Activated T-cell treated with anti-CD3 and anti-CD28 coated beads, Interleukin-2, amount 50 U/mL, for 24 hours (primary cell): ENCODE measurements at regions not wholly inside any gene's neighbourhood (a gene's known extent, or its start where the extent isn't known, plus 50 kb on each side); places are given as distances from the start of the nearest gene placed in this dataset.

Experiments
- DNase-seq: peaks from one replicate; pipeline ENCODE4 v3.0.0-alpha.2; 2020
- H3K27ac Mint-ChIP-seq: 2 replicates; pipeline ENCODE4 v1.8.0; 2020; ENCODE audit warnings: mild to moderate bottlenecking, mixed read lengths
- H3K27me3 Mint-ChIP-seq: 2 replicates; pipeline ENCODE4 v1.8.0; 2020; ENCODE audit warnings: mixed read lengths
- H3K36me3 Mint-ChIP-seq: 2 replicates; pipeline ENCODE4 v1.8.0; 2020; ENCODE audit warnings: low read depth, mixed read lengths
- H3K4me1 Mint-ChIP-seq: 2 replicates; pipeline ENCODE4 v1.8.0; 2020; ENCODE audit warnings: low read depth, mixed read lengths
- H3K4me3 Mint-ChIP-seq: 2 replicates; pipeline ENCODE4 v1.8.0; 2020; ENCODE audit warnings: mild to moderate bottlenecking, moderate library complexity, mixed read lengths
- H3K9me3 Mint-ChIP-seq: 2 replicates; pipeline ENCODE4 v1.8.0; 2020; ENCODE audit warnings: mixed read lengths

DNA sequence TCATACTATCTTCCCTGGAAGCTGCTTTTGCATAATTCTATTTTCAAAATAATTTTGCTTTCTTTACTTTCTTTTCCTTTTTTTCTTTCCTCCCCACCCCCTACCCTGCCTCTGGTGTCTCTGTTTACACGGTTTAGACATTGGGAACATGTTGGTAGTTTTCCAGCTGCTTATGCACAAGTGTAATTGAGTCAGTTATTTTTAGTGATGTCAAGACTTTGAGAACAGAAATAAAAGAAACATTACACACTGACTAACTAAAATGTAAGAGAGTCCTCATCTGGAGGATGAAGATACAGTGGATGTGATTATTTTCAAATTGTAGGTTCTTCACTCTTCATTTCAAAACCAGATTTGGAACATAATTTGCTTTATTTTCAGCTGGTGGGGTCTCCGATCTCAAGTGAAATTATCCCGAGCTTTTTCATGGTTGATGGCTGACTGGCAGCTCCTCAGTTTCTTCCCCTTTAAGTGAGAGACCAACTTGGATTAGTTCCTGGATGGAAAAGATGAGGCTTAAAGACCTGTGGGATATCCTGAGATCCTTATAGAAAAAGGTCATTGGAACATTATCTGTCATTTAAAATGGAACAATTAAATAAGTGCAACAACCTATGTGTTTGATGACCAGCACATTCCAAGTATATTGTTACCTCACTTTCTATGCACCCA is 154.4 kb upstream of the ZNF462 start:
- Mint-ChIP-seq H3K9me3 (peaks cover 5% of the 10 kb centered on the region), H3K27me3 (no peaks in the 10 kb centered on the region), H3K4me1 (no peaks in the 10 kb centered on the region), H3K27ac (no peak overlapping the region), H3K4me3 (no peak overlapping the region), H3K36me3 (no peaks in the 10 kb centered on the region)
- no peak for DNase-seq

DNA sequence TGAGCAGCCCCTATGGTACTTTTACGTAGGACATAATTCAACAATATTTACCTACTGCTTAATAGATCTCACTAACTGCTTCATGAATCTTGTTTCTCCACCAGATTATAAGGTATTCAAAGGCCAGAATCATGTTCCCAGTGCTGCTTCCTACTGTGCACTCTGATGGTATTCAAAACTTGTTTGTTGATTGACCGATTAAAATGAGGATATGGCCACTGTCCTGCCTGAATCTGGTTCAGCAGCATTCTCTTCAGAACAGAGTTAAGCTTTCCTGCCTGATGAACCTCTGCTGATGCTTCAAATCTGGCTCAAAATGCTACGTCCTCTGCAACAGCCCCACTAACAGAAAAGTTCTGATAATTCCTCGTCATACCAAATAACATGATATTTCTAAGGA is 150.7 kb upstream of the ZNF462 start:
- Mint-ChIP-seq H3K27me3 (no peaks in the 10 kb centered on the region), H3K4me3 (no peak overlapping the region), H3K4me1 (no peaks in the 10 kb centered on the region), H3K36me3 (no peaks in the 10 kb centered on the region), H3K9me3 (no peaks in the 10 kb centered on the region), H3K27ac (no peak overlapping the region)
- no peak for DNase-seq

DNA sequence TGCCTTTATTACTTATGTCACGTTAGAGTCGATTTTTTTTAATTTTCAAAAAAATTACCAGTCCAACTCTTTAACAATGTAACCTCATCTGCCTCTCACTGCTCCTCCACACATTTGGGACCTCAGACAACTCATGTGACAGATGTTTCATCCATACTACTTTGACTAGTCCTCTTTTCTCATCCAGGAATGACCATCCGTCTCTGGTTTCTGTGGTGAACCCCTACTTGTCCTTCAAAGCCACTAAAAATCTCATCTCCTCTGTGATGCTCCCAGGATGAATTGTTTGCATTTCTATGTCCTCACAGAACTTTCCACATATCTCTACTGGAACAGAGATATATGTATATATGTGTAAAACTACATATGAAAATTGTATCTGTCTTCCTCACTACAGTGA is 149.8 kb upstream of the ZNF462 start:
- Mint-ChIP-seq H3K27me3 (no peaks in the 10 kb centered on the region), H3K9me3 (no peaks in the 10 kb centered on the region), H3K36me3 (no peaks in the 10 kb centered on the region), H3K27ac (no peak overlapping the region), H3K4me3 (no peak overlapping the region), H3K4me1 (no peaks in the 10 kb centered on the region)
- DNase-seq, result no peak

DNA sequence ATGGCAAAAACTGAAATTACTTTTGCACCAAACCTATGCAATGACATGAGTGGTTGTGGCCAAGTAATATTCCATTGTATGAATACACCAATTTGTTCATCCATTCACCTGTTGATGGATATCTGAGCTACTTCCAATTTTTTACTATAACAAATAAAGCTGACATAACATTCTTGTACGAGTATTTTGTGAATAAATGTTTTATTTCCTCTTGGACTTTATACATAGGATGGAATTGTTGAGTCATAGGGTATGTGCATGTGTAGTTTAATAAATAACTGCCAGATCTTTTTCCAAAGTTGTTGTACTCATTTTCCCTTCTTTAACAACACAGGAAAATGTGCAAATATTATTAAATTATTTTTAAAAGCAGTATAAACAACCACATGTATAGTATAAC is 146.1 kb upstream of the ZNF462 start:
- H3K4me1 Mint-ChIP-seq, result no peaks in the 10 kb centered on the region
- no peak overlapping the region for H3K27ac Mint-ChIP-seq
- DNase-seq, result no peak
- no peaks in the 10 kb centered on the region for H3K27me3 Mint-ChIP-seq
- no peaks in the 10 kb centered on the region for H3K9me3 Mint-ChIP-seq
- H3K36me3 Mint-ChIP-seq, result no peaks in the 10 kb centered on the region
- H3K4me3 Mint-ChIP-seq, result no peak overlapping the region

DNA sequence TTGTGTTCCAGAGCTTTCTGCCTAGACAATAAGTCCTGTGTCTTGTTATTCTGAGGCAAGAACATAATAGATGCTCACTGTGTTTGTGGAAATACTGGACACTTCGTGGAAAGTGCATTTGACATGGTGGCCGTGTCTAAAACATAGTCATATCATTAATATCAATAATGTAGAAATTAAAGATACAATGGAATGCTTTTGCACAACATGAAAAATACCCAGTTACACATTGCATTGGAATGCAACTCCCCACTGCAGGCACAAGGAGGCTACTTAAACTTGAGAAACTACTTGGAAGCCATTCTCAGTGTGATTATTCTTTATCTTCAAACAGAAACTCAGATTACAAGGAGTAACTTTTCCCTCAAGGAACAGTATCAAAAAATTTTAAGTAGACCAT is 145.3 kb upstream of the ZNF462 start:
- no peaks in the 10 kb centered on the region for H3K36me3 Mint-ChIP-seq
- DNase-seq, result no peak
- H3K4me1 Mint-ChIP-seq, result no peaks in the 10 kb centered on the region
- no peak overlapping the region for H3K4me3 Mint-ChIP-seq
- H3K27me3 Mint-ChIP-seq, result no peaks in the 10 kb centered on the region
- no peaks in the 10 kb centered on the region for H3K9me3 Mint-ChIP-seq
- H3K27ac Mint-ChIP-seq, result no peak overlapping the region

DNA sequence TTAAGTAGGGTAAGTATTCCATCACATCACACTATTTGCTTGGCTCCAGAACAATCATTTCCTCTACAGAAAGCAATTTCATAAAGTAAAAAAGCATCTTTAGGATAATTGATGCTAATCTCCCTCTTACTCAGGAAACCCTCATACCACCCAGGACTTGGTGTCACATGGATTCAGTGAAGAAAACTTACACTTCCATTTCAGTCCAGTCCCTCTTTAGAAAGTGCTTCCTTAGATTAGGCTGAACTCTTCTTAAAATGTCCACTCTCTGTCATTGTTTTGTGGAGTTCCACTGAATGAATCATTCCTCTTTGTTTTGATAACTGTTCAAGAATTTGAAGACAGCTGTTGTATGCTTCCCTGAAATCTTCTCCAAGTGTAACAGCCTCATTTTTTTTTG is 144.0 kb upstream of the ZNF462 start:
- Mint-ChIP-seq H3K9me3 (no peaks in the 10 kb centered on the region), H3K36me3 (no peaks in the 10 kb centered on the region), H3K27ac (no peak overlapping the region), H3K4me1 (no peaks in the 10 kb centered on the region), H3K27me3 (no peaks in the 10 kb centered on the region), H3K4me3 (no peak overlapping the region)
- DNase-seq, result no peak

DNA sequence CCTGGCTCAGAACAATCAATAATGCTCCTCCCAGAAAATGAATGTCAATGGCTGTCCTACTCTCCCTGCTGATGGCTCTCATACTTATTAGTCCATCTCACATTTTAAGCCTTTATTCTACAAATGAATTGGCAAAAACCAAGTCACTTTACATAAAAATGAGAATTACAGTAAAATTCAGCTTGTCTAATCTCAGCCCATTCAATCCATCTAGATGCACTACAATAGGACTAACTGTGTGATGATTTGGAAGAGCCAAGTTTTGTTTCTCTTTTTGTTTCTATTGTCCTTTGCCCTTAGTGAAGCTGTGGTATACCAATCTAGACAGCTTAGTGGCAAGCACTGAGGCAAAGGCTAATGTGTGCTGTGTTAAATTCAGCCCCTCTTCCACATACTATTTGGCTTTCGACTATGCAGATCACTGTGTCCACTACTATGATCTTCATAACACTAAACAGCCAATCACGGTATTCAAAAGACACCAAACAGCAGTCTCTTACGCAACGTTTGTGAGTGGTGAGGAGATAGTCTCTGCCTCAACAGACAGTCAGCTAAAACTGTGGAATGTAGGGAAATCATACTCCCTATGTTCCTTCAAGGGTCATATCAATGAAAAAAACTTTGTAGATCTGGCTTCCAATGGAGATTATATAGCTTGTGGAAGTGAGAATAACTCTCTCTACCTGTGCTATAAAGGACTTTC is 140.8 kb upstream of the ZNF462 start:
- Mint-ChIP-seq H3K36me3 (no peaks in the 10 kb centered on the region), H3K27me3 (no peaks in the 10 kb centered on the region), H3K9me3 (no peaks in the 10 kb centered on the region), H3K27ac (no peak overlapping the region), H3K4me1 (no peaks in the 10 kb centered on the region), H3K4me3 (no peak overlapping the region)
- no peak for DNase-seq

DNA sequence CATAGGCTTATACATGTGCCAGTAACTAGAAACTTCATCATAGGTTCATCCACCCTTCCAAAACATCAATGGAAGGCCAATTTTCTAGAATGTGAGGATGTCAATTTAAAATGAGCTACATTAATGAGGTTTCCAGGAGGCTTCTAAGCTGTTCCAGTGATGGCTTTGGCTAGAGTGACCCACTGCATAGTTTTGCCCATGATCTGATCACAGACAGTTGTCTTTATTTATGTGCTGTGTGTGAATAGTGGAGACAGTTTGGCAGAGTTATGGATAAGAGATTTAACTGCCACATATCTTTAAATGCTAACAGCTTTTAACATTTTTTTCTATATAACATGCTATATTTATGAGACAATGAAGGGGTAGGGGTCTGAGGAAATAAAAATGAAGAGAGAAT is 139.0 kb upstream of the ZNF462 start:
- no peak overlapping the region for H3K27ac Mint-ChIP-seq
- no peaks in the 10 kb centered on the region for H3K9me3 Mint-ChIP-seq
- no peak overlapping the region for H3K4me3 Mint-ChIP-seq
- H3K27me3 Mint-ChIP-seq, result no peaks in the 10 kb centered on the region
- H3K36me3 Mint-ChIP-seq, result no peaks in the 10 kb centered on the region
- DNase-seq, result no peak
- H3K4me1 Mint-ChIP-seq, result no peaks in the 10 kb centered on the region

DNA sequence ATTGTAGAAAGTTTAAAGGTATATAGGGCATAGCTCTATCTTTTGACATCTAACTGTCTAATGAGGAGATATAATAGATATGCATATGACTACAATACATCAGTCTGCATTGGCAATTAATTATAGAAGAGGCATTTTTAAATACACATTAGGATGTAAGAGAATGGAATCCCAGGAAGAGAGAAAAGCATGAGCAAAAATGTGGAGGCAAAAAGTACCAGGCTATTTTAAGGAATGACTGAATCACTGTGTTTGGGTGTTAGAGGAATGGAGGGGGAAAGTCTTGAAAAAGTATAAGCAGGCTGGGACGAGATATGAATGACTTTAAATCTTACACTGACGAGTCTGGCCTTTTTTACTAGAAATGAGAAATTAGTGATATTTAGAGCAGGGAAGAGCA is 138.4 kb upstream of the ZNF462 start:
- H3K36me3 Mint-ChIP-seq, result no peaks in the 10 kb centered on the region
- no peak overlapping the region for H3K4me3 Mint-ChIP-seq
- H3K9me3 Mint-ChIP-seq, result no peaks in the 10 kb centered on the region
- H3K27me3 Mint-ChIP-seq, result no peaks in the 10 kb centered on the region
- DNase-seq, result no peak
- no peak overlapping the region for H3K27ac Mint-ChIP-seq
- no peaks in the 10 kb centered on the region for H3K4me1 Mint-ChIP-seq

DNA sequence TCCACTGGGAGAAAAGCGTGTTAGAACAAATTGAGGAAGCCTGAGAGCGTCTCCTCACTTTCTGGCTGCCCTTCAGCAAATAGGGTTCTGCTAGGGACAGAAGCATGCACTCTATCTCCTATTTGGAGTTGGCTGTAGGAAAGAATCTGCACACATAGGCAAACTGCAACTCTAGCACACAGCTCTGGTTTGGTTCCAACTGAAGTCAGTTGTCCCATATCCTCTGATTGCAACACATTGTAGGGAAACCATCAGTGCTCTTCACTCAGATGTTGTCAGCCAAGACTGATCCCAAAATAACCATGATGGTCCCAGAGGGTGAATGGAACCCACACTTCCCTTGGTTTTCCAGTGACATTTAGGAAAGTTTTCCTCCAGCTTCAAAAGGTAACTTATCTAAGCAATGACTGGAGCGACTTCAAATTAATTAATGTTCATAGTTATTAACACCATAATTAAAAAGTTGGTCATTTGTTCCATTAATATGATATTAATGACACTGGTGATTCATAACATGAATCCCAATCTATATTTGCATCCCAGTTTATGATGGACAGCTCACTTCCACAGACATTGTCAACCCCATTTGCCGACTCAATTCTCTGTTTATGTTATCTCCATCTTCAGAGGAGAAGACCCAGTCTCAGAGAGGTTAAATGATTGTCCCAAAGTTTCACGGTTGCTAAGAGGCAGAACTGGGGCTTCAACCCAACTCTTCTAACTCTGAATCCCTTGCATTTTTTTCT is 136.7 kb upstream of the ZNF462 start:
- Mint-ChIP-seq H3K27me3 (no peaks in the 10 kb centered on the region), H3K9me3 (no peaks in the 10 kb centered on the region), H3K4me3 (no peak overlapping the region), H3K4me1 (no peaks in the 10 kb centered on the region), H3K27ac (no peak overlapping the region), H3K36me3 (no peaks in the 10 kb centered on the region)
- DNase-seq, result no peak

DNA sequence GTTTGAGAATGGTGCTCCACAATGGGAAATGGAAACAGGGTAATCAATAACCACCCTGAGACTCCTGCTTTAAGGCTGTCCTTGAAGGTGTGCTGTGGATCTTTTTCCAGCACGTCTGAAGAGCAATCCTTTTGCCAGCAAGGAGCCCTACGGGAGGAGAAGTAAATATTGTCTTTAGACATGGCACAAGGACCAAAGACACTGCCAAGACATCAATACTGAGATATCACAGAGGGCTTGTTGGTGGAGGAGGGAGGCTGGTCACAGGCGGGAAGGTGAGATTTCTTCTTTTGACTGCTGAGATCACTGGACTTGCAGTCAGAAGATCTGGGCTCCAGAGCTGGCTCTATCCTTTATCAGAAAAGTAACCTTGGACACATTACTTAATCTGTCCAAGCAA is 135.0 kb upstream of the ZNF462 start:
- H3K36me3 Mint-ChIP-seq, result no peaks in the 10 kb centered on the region
- no peak overlapping the region for H3K4me3 Mint-ChIP-seq
- no peak overlapping the region for H3K27ac Mint-ChIP-seq
- H3K9me3 Mint-ChIP-seq, result no peaks in the 10 kb centered on the region
- H3K27me3 Mint-ChIP-seq, result no peaks in the 10 kb centered on the region
- H3K4me1 Mint-ChIP-seq, result no peaks in the 10 kb centered on the region
- DNase-seq, result no peak

DNA sequence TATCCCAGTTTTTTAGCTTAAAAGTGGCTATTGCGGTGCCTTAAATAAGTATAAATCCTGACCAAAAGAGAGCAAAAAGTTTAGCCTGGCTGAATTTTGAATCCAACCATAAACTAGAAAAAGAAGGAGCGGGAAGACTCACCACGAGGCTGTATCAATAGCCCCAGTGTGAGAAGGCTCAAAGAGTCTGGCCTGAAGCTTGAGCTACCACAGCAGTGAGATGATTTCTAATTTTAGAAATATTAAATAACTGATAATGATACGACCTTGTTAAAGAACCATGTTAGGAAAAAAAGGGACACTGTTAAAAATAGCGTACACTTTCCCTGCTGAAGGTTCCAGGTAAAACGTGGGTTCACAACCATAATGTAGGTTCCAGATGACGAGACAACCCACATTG is 134.1 kb upstream of the ZNF462 start:
- no peak for DNase-seq
- Mint-ChIP-seq H3K27ac (no peak overlapping the region), H3K4me1 (no peaks in the 10 kb centered on the region)

DNA sequence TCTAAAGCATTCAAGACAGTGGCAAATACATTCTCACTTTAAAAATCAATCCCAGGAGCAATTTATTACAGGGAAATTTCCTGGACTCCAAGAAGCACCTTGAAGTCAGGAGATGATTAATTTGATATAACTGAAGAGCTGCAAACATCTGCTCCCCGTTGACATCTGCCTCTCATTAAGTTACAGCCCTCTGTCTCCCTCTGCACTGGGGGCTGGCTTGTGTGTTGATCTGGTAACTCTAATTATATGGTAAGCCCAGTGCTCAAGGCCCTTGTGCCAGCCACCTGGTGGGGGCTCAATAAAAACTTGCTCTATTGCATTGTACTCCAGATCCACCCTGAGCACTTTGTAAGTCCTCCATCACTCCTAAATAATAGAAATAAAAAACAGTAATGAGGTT is 131.1 kb upstream of the ZNF462 start:
- H3K27me3 Mint-ChIP-seq, result no peaks in the 10 kb centered on the region
- H3K4me1 Mint-ChIP-seq, result no peaks in the 10 kb centered on the region
- no peaks in the 10 kb centered on the region for H3K36me3 Mint-ChIP-seq
- no peak for DNase-seq
- H3K27ac Mint-ChIP-seq, result no peak overlapping the region
- no peak overlapping the region for H3K4me3 Mint-ChIP-seq
- peaks cover 5% of the 10 kb centered on the region for H3K9me3 Mint-ChIP-seq

More for the DNA sequence above, 134.1 kb upstream of the ZNF462 start:
- Mint-ChIP-seq H3K4me3 (no peak overlapping the region), H3K9me3 (no peaks in the 10 kb centered on the region), H3K36me3 (no peaks in the 10 kb centered on the region), H3K27me3 (no peaks in the 10 kb centered on the region)

DNA sequence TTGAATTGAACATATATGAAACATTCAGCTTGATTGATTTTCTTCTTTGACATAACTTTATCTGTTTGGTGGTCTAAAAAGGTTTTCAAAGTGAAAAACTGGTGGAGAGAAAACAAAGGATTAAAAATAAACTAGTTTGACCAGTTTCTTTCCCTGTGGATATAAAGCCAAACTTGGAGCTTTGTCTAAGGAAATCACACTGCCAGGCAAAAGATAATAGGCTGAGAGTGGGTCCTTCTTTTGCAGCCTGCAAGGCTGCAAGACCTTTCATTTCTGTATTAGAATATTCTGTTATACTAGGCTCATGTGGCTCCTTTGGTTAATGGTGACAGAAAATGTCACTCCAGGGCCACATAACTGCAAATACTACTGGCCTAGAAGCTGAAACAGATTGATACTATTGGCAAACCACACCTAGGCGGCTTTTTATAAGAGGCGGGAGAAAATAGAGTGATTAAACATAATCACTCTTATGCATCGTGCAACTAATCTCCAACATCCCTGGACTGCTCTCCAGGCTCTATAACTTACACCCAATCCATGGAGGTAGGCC is 129.1 kb upstream of the ZNF462 start:
- no peaks in the 10 kb centered on the region for H3K27me3 Mint-ChIP-seq
- no peak overlapping the region for H3K4me3 Mint-ChIP-seq
- no peaks in the 10 kb centered on the region for H3K4me1 Mint-ChIP-seq
- no peaks in the 10 kb centered on the region for H3K36me3 Mint-ChIP-seq
- no peak for DNase-seq
- no peak overlapping the region for H3K27ac Mint-ChIP-seq
- peaks cover 5% of the 10 kb centered on the region for H3K9me3 Mint-ChIP-seq

DNA sequence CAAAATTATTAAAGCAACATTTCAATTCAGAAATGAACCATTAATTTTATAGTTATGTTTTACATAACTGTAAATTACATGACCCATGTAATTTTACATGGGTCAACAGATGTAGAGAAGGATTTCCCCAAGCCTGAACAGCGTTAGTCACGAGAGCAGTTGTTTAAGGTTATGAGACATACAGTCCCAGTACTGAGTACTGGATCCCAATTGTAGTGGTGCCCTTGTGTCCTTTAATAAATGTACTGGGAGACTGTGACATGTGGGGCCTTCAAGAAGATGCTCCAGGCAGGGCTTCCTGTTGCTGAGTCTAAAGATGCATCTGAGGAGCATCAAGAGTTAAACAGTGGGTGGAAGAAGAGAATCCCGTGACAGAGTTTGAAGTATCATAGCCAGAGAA is 125.5 kb upstream of the ZNF462 start:
- Mint-ChIP-seq H3K4me3 (no peak overlapping the region), H3K36me3 (no peaks in the 10 kb centered on the region), H3K27ac (no peak overlapping the region), H3K4me1 (no peaks in the 10 kb centered on the region), H3K9me3 (peaks cover 5% of the 10 kb centered on the region), H3K27me3 (no peaks in the 10 kb centered on the region)
- no peak for DNase-seq
